Occipital lobe (tissue), 2 donors: ENCODE measurements at regions not wholly inside any gene's neighbourhood (a gene's known extent, or its start where the extent isn't known, plus 50 kb on each side); places are given as distances from the start of the nearest gene placed in this dataset. TPM values are rescaled to one million over a fixed set of nuclear protein-coding genes. Genes with fewer than 3 reads are reported as not detected.
"Not testable (repeated sequence)": the region's sequence is repeated elsewhere in the genome, so short reads cannot be mapped to it uniquely, and the experiment has no call there.

Experiments used
- DNase-seq: peaks from one replicate; lab custom pipeline; 2025; lab: John Stamatoyannopoulos, UW
- small RNA-seq: library from RNA; depleted of rRNA; stranded (forward); fragments of <200 nt; gene quantifications from one replicate; pipeline ENCODE3, GENCODE V24; 2014

DNA sequence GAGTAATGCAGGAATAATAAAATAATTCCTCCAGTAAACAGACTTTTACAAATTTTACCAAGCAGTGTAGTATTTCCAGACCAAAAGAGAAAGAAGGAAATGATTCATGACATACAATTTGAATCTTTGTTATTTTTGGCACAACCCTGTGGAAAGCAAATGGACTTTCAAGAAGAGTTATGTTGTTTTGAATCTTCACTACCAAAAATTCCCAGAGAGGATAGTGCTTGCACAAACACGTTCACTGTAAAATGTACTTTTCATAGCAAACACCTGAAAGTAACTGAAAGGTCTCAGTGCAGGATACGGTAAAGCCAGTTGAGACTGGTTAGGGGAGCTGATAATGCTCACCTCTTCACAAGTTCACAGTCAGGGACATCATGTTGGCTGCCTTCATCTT lies 107.1 kb downstream of the USP22 start:
- no peak for DNase-seq

DNA sequence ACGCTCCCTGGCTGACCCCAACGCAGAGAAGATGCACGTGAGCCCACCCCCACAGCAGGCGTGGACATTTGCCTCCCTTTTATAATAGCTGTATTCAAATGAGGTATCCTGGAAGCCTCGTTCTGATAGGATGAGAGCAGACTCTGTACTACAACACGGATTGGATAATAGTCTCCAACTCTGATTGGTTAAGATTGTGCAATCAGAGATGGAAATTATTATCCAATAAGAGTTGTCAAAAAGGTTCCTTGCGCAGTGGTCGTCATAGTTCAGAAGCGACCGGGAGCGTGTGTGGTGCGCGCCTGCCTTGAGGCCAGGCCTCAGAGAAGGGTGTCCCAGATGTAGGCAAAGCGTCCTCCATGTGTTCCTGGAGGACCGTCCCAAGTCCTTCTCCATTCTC lies 104.6 kb downstream of the USP22 start:
- no peak for DNase-seq

DNA sequence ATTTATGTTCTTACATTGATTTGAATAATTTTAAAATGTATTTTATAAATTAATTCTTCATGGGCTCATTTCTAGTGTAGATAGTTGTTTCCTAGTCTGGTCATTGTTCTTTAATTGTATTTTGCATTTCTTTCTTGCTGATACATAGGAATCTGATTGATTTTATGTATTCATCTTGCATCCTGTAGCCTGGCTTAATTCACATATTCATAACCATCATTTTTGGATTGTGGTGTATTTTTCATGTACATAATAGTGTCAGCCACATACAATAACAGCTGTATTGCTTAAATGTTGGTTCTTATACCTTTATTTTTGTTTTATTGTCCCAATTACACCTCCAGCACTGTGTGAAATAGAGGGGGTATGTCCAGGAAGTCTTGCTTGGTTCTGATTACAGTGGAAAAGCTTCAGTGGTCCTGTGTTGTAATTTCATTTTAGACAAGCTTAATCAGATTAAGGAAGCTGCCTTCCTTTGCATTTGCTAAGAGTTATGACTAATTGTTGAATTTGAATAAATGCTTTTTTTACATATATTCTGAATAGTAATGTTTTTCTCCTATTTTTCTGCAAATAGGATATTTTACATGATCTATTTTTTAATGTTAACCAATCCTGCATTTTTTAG lies 103.7 kb downstream of the USP22 start:
- no peak for DNase-seq

DNA sequence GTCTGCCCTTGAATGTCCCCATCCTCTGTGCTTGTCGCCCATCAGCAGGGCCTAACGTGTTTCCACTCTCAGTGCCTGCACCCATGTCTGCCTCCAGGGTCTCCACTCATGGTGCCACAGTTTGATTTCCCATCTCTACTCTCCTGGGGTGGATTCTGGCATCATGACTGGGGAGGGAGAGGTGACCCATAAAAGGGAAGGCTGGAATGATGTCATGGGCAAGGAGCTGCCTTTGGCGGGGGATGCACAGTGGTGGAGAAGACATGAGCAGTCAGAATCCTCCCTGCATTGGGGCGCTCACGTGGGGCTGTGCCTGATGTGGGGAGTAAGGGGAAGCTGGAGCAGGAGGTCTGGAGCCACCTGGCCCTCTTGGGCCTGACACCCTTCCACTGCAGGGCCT lies 100.9 kb downstream of the USP22 start:
- no peak for DNase-seq

DNA sequence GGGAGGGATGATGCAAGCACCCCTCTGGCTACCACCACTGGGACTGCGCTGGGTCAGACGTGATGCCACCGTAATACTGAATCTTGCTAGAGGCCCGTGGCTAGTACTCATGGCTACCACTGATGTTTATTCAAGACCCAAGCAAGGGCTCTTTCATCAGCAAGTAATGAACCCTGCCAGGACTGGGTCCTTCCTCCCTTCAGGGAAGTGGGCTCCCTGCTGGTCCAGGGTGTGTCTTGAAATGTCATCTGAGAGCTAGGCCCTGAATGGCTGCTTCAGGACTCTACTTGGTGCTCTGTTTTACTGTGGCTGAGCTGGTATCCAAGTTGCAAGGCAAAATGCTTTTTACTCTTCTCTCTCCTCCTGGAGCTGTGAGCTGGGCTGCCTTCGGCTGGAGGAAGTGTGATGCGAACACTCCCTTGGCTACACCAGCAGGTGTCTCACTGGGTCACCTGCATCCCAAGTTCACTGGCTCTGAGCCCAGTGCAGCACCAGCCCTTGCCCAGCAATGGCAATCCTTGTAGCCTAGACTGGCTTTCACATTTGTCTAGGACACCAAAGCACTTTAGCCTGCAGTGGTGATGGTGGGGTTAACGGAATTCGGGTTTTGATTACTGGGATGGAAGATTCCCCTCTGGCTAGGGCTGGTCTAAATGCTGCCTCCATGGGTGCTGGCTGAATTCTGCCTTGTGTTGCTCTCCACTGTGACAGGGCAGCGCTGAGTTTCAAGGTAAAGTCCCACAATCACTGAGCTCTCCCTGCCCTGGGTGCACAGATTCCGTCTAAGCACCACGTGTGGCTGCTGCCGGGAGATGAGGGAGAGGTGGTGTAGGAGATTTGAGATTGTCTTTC lies 98.6 kb downstream of the USP22 start:
- no peak for DNase-seq

DNA sequence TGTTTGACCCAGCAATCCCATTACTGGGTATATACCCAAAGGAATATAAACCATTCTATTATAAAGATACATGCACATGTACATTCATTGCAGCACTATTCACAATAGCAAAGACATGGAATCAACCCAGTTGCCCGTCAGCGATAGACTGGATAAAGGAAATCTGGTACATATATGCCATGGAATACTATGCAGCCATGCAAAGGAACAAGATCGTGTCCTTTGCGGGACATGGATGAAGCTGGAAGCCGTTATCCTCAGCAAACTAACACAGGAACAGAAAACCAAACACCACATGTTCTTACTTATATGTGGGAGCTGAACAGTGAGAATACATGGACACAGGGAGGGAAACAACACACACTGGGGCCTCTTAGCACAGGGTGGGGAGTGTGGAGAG lies 95.1 kb downstream of the USP22 start:
- DNase-seq: not testable (repeated sequence)

DNA sequence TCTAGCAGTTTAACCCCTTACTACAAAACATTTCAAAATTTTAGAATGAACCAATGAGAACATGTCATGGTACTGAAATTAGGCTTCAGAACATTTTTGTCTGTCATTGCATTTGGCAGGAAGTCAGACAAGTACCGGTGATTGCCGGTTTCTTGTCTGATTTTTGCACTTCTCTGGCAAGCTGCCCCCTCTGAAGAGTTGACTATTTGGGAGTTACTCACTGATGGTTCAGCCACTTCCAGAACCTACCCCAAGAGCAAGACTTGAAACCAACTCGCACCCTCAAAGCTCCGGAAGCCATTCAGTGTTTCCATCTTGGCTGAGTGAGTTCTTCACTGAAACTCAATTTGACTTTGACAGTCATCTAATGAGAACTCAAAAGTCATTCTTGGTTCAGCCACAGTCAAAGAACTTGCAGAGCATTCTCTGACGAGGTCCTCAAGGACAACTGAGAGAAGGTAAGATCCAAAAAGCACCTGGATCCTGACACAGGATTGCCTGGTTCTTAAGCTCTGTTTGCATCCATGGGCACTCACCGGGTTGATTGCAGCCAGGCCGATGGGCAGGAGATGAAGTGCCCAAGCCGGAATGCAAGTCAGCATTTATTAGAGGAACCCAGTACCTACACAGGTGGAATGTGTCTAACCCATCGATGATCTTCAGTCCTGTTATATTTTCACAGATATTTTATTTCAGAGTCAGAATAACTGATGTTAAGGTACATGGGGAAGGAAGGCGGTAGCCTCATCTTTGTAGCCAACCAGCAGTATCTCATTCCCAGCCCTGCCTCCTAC lies 93.6 kb downstream of the USP22 start:
- no peak for DNase-seq

Small RNA genes in the stretch of these regions (small RNA-seq; reads per million reads assigned to genes)
- gene AC087499.6 (not detected), gene RNU6-1178P (not detected)
